B cell (primary cell): ENCODE measurements at regions not wholly inside any gene's neighbourhood (a gene's known extent, or its start where the extent isn't known, plus 50 kb on each side); places are given as distances from the start of the nearest gene placed in this dataset.

Source experiments
- ATAC-seq: fragments of 200-7000 bp; cut with Tn5 transposase; one replicate; pipeline ENCODE4 v1.10.0; 2021; ENCODE audit warnings: low read depth, mild to moderate bottlenecking, moderate number of reproducible peaks, moderate library complexity
- CTCF ChIA-PET: fragments of 350-600 bp; sonication (Branson Sonifier 250); formaldehyde crosslinking; loops from one replicate; lab custom pipeline; 2021; ENCODE audit warnings: antibody characterized with exemption, inconsistent platforms; lab: Charles Lee
- POLR2A ChIA-PET: fragments of 350-600 bp; sonication (Branson Sonifier 250); formaldehyde crosslinking; loops from one replicate; lab custom pipeline; 2021; ENCODE audit warnings: antibody characterized with exemption; lab: Charles Lee
- DNase-seq: peaks from one replicate; pipeline ENCODE4 v3.0.0; 2013
- H2AFZ ChIP-seq: 2 replicates; pipeline ENCODE4 v1.6.1; 2012; ENCODE audit warnings: mild to moderate bottlenecking, low read depth, low read length; ENCODE audit not compliant: insufficient read depth, poor library complexity, severe bottlenecking
- H3K27ac ChIP-seq, 2 donors: 1 replicate in 1 of 2; 2 replicates in 1 of 2; pipeline ENCODE4 v1.5.1; 2012 to 2013; ENCODE audit warnings: low read length in 2 of 2, mild to moderate bottlenecking in 2 of 2, moderate library complexity in 1 of 2
- H3K27me3 ChIP-seq, 4 experiments: fragments of 200-600 bp in 1 of 4; sonication (generic) in 1 of 4; replicated peaks in 1 of 4; 1 replicate in 2 of 4; 2 replicates in 2 of 4; pipeline versions ENCODE4 v1.6.1 to v1.7.0; 2013 to 2016; ENCODE audit warnings: low read length in 3 of 4, mild to moderate bottlenecking in 2 of 4, mixed read lengths in 1 of 4, moderate library complexity in 1 of 4; ENCODE audit not compliant: insufficient read depth in 4 of 4, control insufficient read depth in 3 of 4; ENCODE audit errors: control extremely low read depth in 1 of 4
- H3K36me3 ChIP-seq, 2 experiments: replicated peaks in 1 of 2; 1 replicate in 1 of 2; 2 replicates in 1 of 2; pipeline versions ENCODE4 v1.6.1 to v1.7.1; 2013; ENCODE audit warnings: low read length in 1 of 2; ENCODE audit not compliant: insufficient read depth in 2 of 2, control insufficient read depth in 1 of 2; ENCODE audit errors: control extremely low read depth in 1 of 2, extremely low read depth in 1 of 2
- H3K4me1 ChIP-seq, 2 donors: fragments of 200-600 bp in 1 of 2; sonication (generic) in 1 of 2; 1 replicate in 1 of 2; 2 replicates in 1 of 2; pipeline versions ENCODE4 v1.5.1 to v1.6.1; 2013 to 2017; ENCODE audit warnings: low read length in 2 of 2; ENCODE audit not compliant: control insufficient read depth in 2 of 2, insufficient read depth in 2 of 2
- H3K4me2 ChIP-seq: replicated peaks from 2 replicates; pipeline ENCODE3; 2012; ENCODE audit warnings: mild to moderate bottlenecking, low read depth, low read length; ENCODE audit not compliant: poor library complexity, severe bottlenecking
- H3K4me3 ChIP-seq, 5 experiments: fragments of 200-600 bp in 1 of 5; sonication (generic) in 1 of 5; 1 replicate in 3 of 5; 2 replicates in 2 of 5; pipeline versions ENCODE4 v1.5.1 to v1.7.0; 2011 to 2016; ENCODE audit warnings: low read length in 4 of 5, mild to moderate bottlenecking in 4 of 5, low read depth in 2 of 5, control low read depth in 1 of 5, moderate library complexity in 1 of 5; ENCODE audit not compliant: insufficient read depth in 1 of 5; ENCODE audit errors: control extremely low read depth in 1 of 5, extremely low read depth in 1 of 5
- H3K79me2 ChIP-seq: fragments of 200-600 bp; sonication (generic); one replicate; pipeline ENCODE4 v1.6.0; 2016; ENCODE audit warnings: low read length; ENCODE audit not compliant: control insufficient read depth, insufficient read depth
- H3K9ac ChIP-seq: fragments of 200-600 bp; sonication (generic); 2 replicates; pipeline ENCODE4 v1.6.1; 2017; ENCODE audit warnings: mild to moderate bottlenecking, low read length, moderate library complexity
- H3K9me3 ChIP-seq, 3 donors: one replicate each; pipeline versions ENCODE4 v1.6.1 to v1.7.1; 2013; ENCODE audit warnings: low read length in 2 of 3; ENCODE audit not compliant: control insufficient read depth in 2 of 3, insufficient read depth in 1 of 3; ENCODE audit errors: control extremely low read depth in 1 of 3
- H4K20me1 ChIP-seq: 2 replicates; pipeline ENCODE4 v1.6.0; 2012; ENCODE audit warnings: mild to moderate bottlenecking, low read length; ENCODE audit not compliant: insufficient read depth, control insufficient read depth, poor library complexity, severe bottlenecking
- H3K27ac Mint-ChIP-seq: one replicate; pipeline ENCODE4 v1.8.0; 2021; ENCODE audit warnings: mixed read lengths
- H3K27me3 Mint-ChIP-seq: one replicate; pipeline ENCODE4 v1.8.0; 2021; ENCODE audit warnings: mixed read lengths
- H3K4me1 Mint-ChIP-seq: one replicate; pipeline ENCODE4 v1.8.0; 2021; ENCODE audit warnings: mixed read lengths
- H3K4me3 Mint-ChIP-seq: one replicate; pipeline ENCODE4 v1.8.0; 2021; ENCODE audit warnings: mixed read lengths
- H3K9me3 Mint-ChIP-seq: one replicate; pipeline ENCODE4 v1.8.0; 2022; ENCODE audit warnings: mixed read lengths; ENCODE audit not compliant: insufficient read depth
- EZH2 ChIP-seq: IDR thresholded peaks from 2 replicates; pipeline ENCODE4 v1.6.1; 2012; ENCODE audit warnings: borderline replicate concordance, low read depth, mild to moderate bottlenecking, moderate library complexity, low read length; ENCODE audit not compliant: insufficient read depth, poor library complexity, severe bottlenecking
- WGBS: methylation state at CpG from one replicate; pipeline ENCODE4 v1.1.5; 2013; ENCODE audit warnings: missing lambda C conversion rate; ENCODE audit not compliant: insufficient coverage; 5-methylcytosine and 5-hydroxymethylcytosine counted together
- intact Hi-C: fragments of 100-400 bp; cut with micrococcal nuclease; formaldehyde crosslinking; loops from one replicate; pipeline ENCODE4 v1.10.0; 2022
- TF ChIP-seq, protein P1 (sequence below): fragments of 200-600 bp; IDR thresholded peaks from one replicate; pipeline ENCODE4 v1.8.0; 2022; ENCODE audit warnings: antibody characterized with exemption, mild to moderate bottlenecking

DNA sequence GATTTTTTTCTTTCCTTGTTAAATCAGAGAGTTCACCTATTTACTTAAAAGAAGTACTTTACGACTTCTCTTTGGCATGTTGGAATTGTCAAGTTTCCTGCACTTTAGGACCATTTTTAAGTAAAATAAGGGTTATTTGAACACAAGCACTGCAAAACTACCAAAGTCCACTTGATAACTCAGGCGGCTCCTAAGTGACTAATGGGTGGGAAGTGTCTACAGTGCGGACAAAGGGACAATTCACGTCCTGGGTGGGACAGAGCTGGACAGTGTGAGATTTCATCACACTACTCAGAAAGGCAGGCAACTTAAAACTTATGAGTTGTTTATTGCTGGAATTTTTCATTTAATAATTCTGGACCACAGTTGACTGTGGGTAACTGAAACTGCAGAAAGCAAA, 590.2 kb upstream of the UBE2E2 start:
- no peak overlapping the region for H3K4me3 ChIP-seq
- ChIA-PET CTCF (no interaction called here), POLR2A (no interaction called here)
- no peaks in the 10 kb centered on the region for H3K79me2 ChIP-seq
- H3K27ac Mint-ChIP-seq = no peak overlapping the region
- intact Hi-C loops = no loop called here
- H3K27me3 ChIP-seq = no peaks in the 10 kb centered on the region
- H3K9me3 Mint-ChIP-seq = no peaks in the 10 kb centered on the region
- H3K9ac ChIP-seq = no peak overlapping the region
- no peak overlapping the region for H3K4me3 Mint-ChIP-seq
- no peak overlapping the region for H3K4me2 ChIP-seq
- no peaks in the 10 kb centered on the region for H3K4me1 ChIP-seq
- no peaks in the 10 kb centered on the region for H3K4me1 Mint-ChIP-seq
- TF ChIP-seq, protein P1, sequence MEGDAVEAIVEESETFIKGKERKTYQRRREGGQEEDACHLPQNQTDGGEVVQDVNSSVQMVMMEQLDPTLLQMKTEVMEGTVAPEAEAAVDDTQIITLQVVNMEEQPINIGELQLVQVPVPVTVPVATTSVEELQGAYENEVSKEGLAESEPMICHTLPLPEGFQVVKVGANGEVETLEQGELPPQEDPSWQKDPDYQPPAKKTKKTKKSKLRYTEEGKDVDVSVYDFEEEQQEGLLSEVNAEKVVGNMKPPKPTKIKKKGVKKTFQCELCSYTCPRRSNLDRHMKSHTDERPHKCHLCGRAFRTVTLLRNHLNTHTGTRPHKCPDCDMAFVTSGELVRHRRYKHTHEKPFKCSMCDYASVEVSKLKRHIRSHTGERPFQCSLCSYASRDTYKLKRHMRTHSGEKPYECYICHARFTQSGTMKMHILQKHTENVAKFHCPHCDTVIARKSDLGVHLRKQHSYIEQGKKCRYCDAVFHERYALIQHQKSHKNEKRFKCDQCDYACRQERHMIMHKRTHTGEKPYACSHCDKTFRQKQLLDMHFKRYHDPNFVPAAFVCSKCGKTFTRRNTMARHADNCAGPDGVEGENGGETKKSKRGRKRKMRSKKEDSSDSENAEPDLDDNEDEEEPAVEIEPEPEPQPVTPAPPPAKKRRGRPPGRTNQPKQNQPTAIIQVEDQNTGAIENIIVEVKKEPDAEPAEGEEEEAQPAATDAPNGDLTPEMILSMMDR = no peak
- no peak for TF ChIP-seq EZH2
- H4K20me1 ChIP-seq = no peaks in the 10 kb centered on the region
- peaks cover 4% of the 10 kb centered on the region for H3K27me3 Mint-ChIP-seq
- ATAC-seq (no peak), DNase-seq (no peak)
- no peaks in the 10 kb centered on the region for H3K36me3 ChIP-seq
- H3K27ac ChIP-seq = no peak overlapping the region
- no peaks in the 10 kb centered on the region for H3K9me3 ChIP-seq
- H2AFZ ChIP-seq = no peak overlapping the region
- WGBS = no CpG with 5 or more reads among the region's 4 CpGs

DNA sequence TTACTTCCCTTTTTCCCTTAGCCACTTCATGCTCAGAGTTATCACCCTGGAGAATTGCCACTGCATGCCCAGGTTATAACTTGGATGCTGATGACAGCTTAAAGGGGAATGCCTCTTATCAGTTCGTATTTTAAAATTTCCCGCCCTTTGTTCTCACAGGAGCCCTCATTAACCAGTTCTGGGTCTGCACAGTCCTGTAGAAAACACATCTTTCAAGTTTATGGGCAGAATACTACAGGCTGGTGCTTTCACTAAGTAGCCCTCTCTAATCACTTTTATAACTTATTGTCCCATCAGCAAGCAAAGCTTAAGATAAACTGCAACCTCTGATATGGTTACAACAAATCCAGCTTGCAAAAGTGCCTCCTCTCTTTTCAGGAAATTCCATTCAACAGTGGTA, 587.3 kb upstream of the UBE2E2 start:
- Mint-ChIP-seq H3K4me3 (no peak overlapping the region), H3K27me3 (peaks cover 4% of the 10 kb centered on the region)
- intact Hi-C loops = no loop called here

More for the DNA sequence above, 587.3 kb upstream of the UBE2E2 start:
- no peaks in the 10 kb centered on the region for H3K36me3 ChIP-seq
- no peak overlapping the region for H3K27ac ChIP-seq
- no peak overlapping the region for H3K4me2 ChIP-seq
- 63% methylated on average over 2 of the region's 2 CpGs for WGBS
- H3K27me3 ChIP-seq = no peaks in the 10 kb centered on the region
- no peak overlapping the region for H3K4me3 ChIP-seq
- Mint-ChIP-seq H3K4me1 (no peaks in the 10 kb centered on the region), H3K9me3 (no peaks in the 10 kb centered on the region), H3K27ac (no peak overlapping the region)
- no peaks in the 10 kb centered on the region for H3K79me2 ChIP-seq
- ATAC-seq (no peak), DNase-seq (no peak)
- no peak for TF ChIP-seq EZH2
- no peak overlapping the region for H3K9ac ChIP-seq
- no peaks in the 10 kb centered on the region for H3K9me3 ChIP-seq
- POLR2A ChIA-PET = no interaction called here
- H2AFZ ChIP-seq = no peak overlapping the region
- no peaks in the 10 kb centered on the region for H4K20me1 ChIP-seq
- H3K4me1 ChIP-seq = no peaks in the 10 kb centered on the region
- CTCF ChIA-PET = interaction anchor here (0.6 kb wide), 1 partner anchor 1375 kb away, joined by 3 read pairs; no protein-coding TSS in a partner anchor
